Type B pancreatic cell (in vitro differentiated cells): ENCODE measurements at regions not wholly inside any gene's neighbourhood (a gene's known extent, or its start where the extent isn't known, plus 50 kb on each side); places are given as distances from the start of the nearest gene placed in this dataset.

ENCODE experiments used
- DNase-seq: peaks from one replicate; pipeline ENCODE4 v3.0.0; 2021; ENCODE audit warnings: mixed read lengths; ENCODE audit not compliant: unreplicated experiment; ENCODE audit errors: extremely low spot score
- H3K27ac Mint-ChIP-seq: 2 replicates; pipeline ENCODE4 v1.8.0; 2021; ENCODE audit warnings: mild to moderate bottlenecking, mixed read lengths
- H3K27me3 Mint-ChIP-seq: 2 replicates; pipeline ENCODE4 v1.8.0; 2021; ENCODE audit warnings: mixed read lengths
- H3K36me3 Mint-ChIP-seq: 2 replicates; pipeline ENCODE4 v1.8.0; 2021; ENCODE audit warnings: mixed read lengths
- H3K4me1 Mint-ChIP-seq: one replicate; pipeline ENCODE4 v1.8.0; 2021; ENCODE audit warnings: mixed read lengths; ENCODE audit not compliant: unreplicated experiment
- H3K4me3 Mint-ChIP-seq: 2 replicates; pipeline ENCODE4 v1.8.0; 2021; ENCODE audit warnings: mild to moderate bottlenecking, mixed read lengths
- H3K9me3 Mint-ChIP-seq: 2 replicates; pipeline ENCODE4 v1.8.0; 2021; ENCODE audit warnings: mixed read lengths
- TF ChIP-seq, protein P1 (sequence below): fragments of 200-600 bp; sonication (generic); conservative IDR thresholded peaks from 2 replicates; pipeline ENCODE4 v1.5.0; 2021; ENCODE audit warnings: antibody characterized with exemption, mild to moderate bottlenecking

DNA sequence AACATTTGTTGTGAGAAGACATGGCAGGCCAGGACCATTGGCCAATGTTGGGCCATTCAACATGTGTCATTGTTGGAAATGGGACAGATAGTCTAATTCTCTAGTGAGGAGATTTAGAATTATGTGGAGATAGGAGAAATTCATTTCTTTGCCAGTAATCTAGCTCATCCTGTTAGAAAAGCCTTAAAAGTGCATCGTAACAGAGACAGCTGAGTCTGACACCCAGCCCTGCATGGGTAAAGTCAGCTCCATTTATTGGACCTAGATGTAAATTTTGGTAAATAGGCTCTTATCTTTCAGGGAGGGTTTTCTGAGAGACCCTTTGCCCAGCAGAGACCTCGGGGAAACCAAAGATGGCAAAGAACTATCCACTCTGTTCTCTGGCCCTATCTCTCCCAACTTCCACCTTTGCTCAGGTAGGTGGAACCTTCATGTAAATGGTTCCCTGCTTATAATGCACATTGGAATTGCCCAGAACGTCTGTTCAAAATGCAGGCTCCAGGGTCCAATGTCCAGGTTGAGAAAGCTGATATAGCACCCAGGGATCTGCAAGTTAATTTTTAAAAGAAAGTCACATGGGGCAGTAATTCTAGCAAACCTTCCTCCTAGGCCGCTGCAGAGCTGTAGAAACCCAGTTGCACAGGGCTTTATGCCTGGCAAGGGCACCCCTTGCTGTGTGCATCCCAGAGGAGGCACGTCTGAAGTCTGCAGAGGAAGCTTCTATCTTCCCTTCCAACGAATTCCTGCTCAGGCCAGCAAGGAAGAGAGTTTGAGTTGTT is 365.9 kb upstream of the PROK2 start:
- peaks cover 55% of the 10 kb centered on the region for H3K4me1 Mint-ChIP-seq
- peaks cover 4% of the 10 kb centered on the region for H3K36me3 Mint-ChIP-seq
- peak overlapping the region; percentile 67 for H3K4me3 Mint-ChIP-seq
- DNase-seq, result no peak
- peaks cover 3% of the 10 kb centered on the region for H3K27me3 Mint-ChIP-seq
- H3K27ac Mint-ChIP-seq, result peak overlapping the region; percentile 59
- H3K9me3 Mint-ChIP-seq, result peaks cover 13% of the 10 kb centered on the region
- TF ChIP-seq, protein P1, sequence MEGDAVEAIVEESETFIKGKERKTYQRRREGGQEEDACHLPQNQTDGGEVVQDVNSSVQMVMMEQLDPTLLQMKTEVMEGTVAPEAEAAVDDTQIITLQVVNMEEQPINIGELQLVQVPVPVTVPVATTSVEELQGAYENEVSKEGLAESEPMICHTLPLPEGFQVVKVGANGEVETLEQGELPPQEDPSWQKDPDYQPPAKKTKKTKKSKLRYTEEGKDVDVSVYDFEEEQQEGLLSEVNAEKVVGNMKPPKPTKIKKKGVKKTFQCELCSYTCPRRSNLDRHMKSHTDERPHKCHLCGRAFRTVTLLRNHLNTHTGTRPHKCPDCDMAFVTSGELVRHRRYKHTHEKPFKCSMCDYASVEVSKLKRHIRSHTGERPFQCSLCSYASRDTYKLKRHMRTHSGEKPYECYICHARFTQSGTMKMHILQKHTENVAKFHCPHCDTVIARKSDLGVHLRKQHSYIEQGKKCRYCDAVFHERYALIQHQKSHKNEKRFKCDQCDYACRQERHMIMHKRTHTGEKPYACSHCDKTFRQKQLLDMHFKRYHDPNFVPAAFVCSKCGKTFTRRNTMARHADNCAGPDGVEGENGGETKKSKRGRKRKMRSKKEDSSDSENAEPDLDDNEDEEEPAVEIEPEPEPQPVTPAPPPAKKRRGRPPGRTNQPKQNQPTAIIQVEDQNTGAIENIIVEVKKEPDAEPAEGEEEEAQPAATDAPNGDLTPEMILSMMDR, result no peak

GRCh38 chr3:72149645-72150300 is 364.8 kb upstream of the PROK2 start:
- Mint-ChIP-seq H3K4me1 (peaks cover 54% of the 10 kb centered on the region), H3K9me3 (peaks cover 13% of the 10 kb centered on the region), H3K27me3 (no peaks in the 10 kb centered on the region), H3K27ac (peak overlapping the region; percentile 77), H3K4me3 (peak overlapping the region; percentile 46), H3K36me3 (peaks cover 4% of the 10 kb centered on the region)
- DNase-seq, result no peak
- TF ChIP-seq, protein P1, result no peak

- no peak overlapping the region for H3K27ac Mint-ChIP-seq
- peaks cover 13% of the 10 kb centered on the region for H3K9me3 Mint-ChIP-seq
- peaks cover 4% of the 10 kb centered on the region for H3K36me3 Mint-ChIP-seq
- H3K4me1 Mint-ChIP-seq, result peaks cover 52% of the 10 kb centered on the region
- no peaks in the 10 kb centered on the region for H3K27me3 Mint-ChIP-seq
- no peak overlapping the region for H3K4me3 Mint-ChIP-seq
- TF ChIP-seq, protein P1, result no peak
- DNase-seq, result no peak
Observed at GRCh38 chr3:72147600-72147999, 362.7 kb upstream of the PROK2 start.

DNA sequence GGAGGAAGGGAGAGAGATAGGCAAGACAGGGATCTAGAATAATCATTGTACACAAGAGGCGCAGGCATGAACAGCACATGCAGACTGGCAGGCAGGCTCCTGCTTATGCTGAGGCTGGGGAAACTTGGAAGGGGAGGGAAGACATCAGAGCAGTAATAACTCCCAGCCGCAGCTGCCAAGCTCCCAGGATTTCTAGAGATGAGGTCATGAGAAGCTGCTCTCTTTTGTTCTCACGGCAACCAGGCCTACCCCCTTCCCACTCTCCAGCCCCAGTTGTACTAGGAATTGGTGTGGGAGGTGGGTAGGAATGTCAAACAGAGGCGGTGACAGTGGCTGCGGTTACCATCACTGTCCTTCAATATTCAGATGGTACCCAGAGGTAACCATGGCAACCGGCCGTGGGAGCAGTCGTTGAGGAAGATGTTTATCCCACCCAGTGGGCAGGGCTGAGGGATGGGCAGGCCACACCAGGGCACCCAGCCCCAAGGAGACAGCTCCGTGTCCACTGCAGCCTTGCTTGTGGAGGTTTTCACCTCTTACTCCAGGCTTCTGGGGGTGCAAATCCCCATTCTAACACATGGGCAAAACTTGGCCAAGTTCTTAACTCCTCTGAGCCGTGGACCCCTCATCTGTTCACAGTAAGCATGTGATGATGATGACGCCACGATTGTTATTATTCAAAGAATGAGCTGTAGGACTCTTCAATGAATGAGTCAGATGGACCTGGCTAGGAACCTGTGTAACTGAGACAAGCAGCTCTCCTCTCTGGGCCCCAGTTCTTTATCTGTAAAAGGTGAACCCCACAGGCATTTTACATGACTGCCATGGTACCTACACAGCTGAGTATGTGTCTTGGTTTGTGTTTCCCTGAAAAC is 360.8 kb upstream of the PROK2 start:
- TF ChIP-seq, protein P1, result no peak
- Mint-ChIP-seq H3K4me1 (peaks cover 43% of the 10 kb centered on the region), H3K9me3 (peaks cover 13% of the 10 kb centered on the region), H3K4me3 (no peak overlapping the region), H3K36me3 (peaks cover 4% of the 10 kb centered on the region), H3K27me3 (no peaks in the 10 kb centered on the region), H3K27ac (peak overlapping the region; percentile 52)
- no peak for DNase-seq

GRCh38 chr3:72144773-72145505 is 360.0 kb upstream of the PROK2 start:
- Mint-ChIP-seq H3K4me1 (peaks cover 43% of the 10 kb centered on the region), H3K36me3 (peaks cover 4% of the 10 kb centered on the region), H3K9me3 (peaks cover 8% of the 10 kb centered on the region), H3K4me3 (no peak overlapping the region), H3K27me3 (no peaks in the 10 kb centered on the region), H3K27ac (peak overlapping the region; percentile 52)
- TF ChIP-seq, protein P1, result no peak
- DNase-seq, result no peak
